ENCODE measurements at regions not wholly inside any gene's neighbourhood (a gene's known extent, or its start where the extent isn't known, plus 50 kb on each side); places are given as distances from the start of the nearest gene placed in this dataset.

DNA sequence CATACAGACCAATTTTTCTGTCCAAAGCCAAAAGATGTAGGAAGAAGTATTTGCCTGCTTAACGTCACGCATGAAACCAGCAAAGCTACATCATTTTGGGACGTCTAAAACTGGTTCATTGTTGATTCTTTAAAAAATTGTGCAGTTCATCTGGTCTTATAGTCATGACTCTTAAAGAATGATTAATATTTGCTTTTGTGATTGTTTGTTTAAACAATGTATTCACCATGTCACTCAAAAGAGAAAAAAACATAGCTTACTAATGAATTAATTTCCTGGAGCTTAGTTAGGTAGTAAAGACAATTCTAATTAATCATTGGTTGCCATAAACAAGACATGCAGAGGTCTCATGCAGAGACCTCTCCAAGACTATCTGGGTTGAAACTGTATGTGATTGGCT is 157.3 kb downstream of the RPS12 start:
- Histone ChIP-seq H3K36me3 (no peaks in the 10 kb centered on the region), H3K4me3 (no peak overlapping the region), H3K27ac (no peak overlapping the region), H3K4me1 (no peaks in the 10 kb centered on the region), H3K9me3 (no peaks in the 10 kb centered on the region), H3K27me3 (no peaks in the 10 kb centered on the region)
- DNase-seq, result no peak
- TF ChIP-seq CTCF (IDR thresholded peaks at IDR 0.05), result no peak
- intact Hi-C loops (cut with DNase I), result no loop called here
- no peak for ATAC-seq

- intact Hi-C loops (cut with DNase I), result no loop called here
- no peaks in the 10 kb centered on the region for H3K27me3 ChIP-seq
- no peak for ATAC-seq
- H3K9me3 ChIP-seq, result no peaks in the 10 kb centered on the region
- no peaks in the 10 kb centered on the region for H3K4me1 ChIP-seq
- no peak for TF ChIP-seq CTCF (IDR thresholded peaks at IDR 0.05)
- H3K4me3 ChIP-seq, result no peak overlapping the region
- no peak overlapping the region for H3K27ac ChIP-seq
- no peak for DNase-seq
- H3K36me3 ChIP-seq, result no peaks in the 10 kb centered on the region
Measured at GRCh38 chr6:132972254-132972653, 157.9 kb downstream of the RPS12 start.

DNA sequence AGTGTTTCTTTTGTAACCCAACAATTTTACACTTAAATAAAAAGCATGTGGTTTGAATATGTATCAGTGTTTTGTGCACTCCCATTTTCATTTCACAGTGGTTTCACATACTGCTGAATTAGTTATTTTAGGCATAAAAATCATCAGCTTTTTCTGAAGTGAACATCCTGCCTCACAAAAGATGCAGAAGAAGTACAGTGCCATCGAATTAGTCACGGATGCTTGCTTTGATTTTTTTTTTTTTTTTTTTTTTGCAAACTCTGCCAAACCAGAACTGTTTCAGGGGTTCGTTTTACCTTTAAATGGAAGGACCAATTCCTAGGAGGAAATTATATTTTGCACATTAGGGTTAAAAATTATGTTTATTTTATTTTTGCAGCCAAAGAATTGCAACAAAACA is 158.6 kb downstream of the RPS12 start:
- DNase-seq, result no peak
- H3K27ac ChIP-seq, result no peak overlapping the region

GRCh38 chr6:132973514-132973993 is 159.2 kb downstream of the RPS12 start:
- no peak overlapping the region for H3K4me3 ChIP-seq
- TF ChIP-seq CTCF (IDR thresholded peaks at IDR 0.05), result no peak
- H3K27ac ChIP-seq, result no peak overlapping the region
- no peak for ATAC-seq
- no peaks in the 10 kb centered on the region for H3K27me3 ChIP-seq
- H3K4me1 ChIP-seq, result no peaks in the 10 kb centered on the region
- intact Hi-C loops (cut with DNase I), result no loop called here
- H3K9me3 ChIP-seq, result no peaks in the 10 kb centered on the region
- DNase-seq, result no peak
- H3K36me3 ChIP-seq, result no peaks in the 10 kb centered on the region

More for the DNA sequence above, 158.6 kb downstream of the RPS12 start:
- no peak for TF ChIP-seq CTCF (IDR thresholded peaks at IDR 0.05)
- Histone ChIP-seq H3K4me1 (no peaks in the 10 kb centered on the region), H3K36me3 (no peaks in the 10 kb centered on the region), H3K27me3 (no peaks in the 10 kb centered on the region), H3K4me3 (no peak overlapping the region), H3K9me3 (no peaks in the 10 kb centered on the region)
- ATAC-seq, result no peak
- intact Hi-C loops (cut with DNase I), result no loop called here

GRCh38 chr6:132974122-132974521 is 159.8 kb downstream of the RPS12 start:
- intact Hi-C loops (cut with DNase I), result no loop called here
- ATAC-seq (no peak), DNase-seq (no peak)
- no peaks in the 10 kb centered on the region for H3K4me1 ChIP-seq
- TF ChIP-seq CTCF (IDR thresholded peaks at IDR 0.05), result no peak
- no peaks in the 10 kb centered on the region for H3K27me3 ChIP-seq
- no peak overlapping the region for H3K27ac ChIP-seq
- no peaks in the 10 kb centered on the region for H3K36me3 ChIP-seq
- no peaks in the 10 kb centered on the region for H3K9me3 ChIP-seq
- no peak overlapping the region for H3K4me3 ChIP-seq
